Subcutaneous abdominal adipose tissue (tissue), 5 donors: ENCODE measurements at regions not wholly inside any gene's neighbourhood (a gene's known extent, or its start where the extent isn't known, plus 50 kb on each side); places are given as distances from the start of the nearest gene placed in this dataset.

Source experiments
- H3K27ac ChIP-seq: one replicate; pipeline ENCODE4 v1.7.0; 2013; ENCODE audit warnings: low read depth, mild to moderate bottlenecking, inconsistent platforms, low read length, moderate library complexity
- H3K27me3 ChIP-seq, 5 donors: one replicate each; pipeline ENCODE4 v1.7.0; 2013; ENCODE audit warnings: low read length in 5 of 5, inconsistent platforms in 1 of 5; ENCODE audit not compliant: control insufficient read depth in 5 of 5, insufficient read depth in 4 of 5
- H3K36me3 ChIP-seq, 5 donors: one replicate each; pipeline ENCODE4 v1.7.0; 2013; ENCODE audit warnings: low read length in 5 of 5; ENCODE audit not compliant: control insufficient read depth in 5 of 5, insufficient read depth in 5 of 5
- H3K4me1 ChIP-seq, 5 donors: one replicate each; pipeline ENCODE4 v1.7.0; 2013; ENCODE audit warnings: low read length in 5 of 5, mild to moderate bottlenecking in 3 of 5, moderate library complexity in 1 of 5; ENCODE audit not compliant: control insufficient read depth in 5 of 5, insufficient read depth in 5 of 5
- H3K4me3 ChIP-seq, 5 donors: one replicate each; pipeline ENCODE4 v1.7.0; 2013; ENCODE audit warnings: low read length in 5 of 5, low read depth in 1 of 5
- H3K9ac ChIP-seq, 5 donors: one replicate each; pipeline ENCODE4 v1.7.0; 2013; ENCODE audit warnings: low read length in 5 of 5, mild to moderate bottlenecking in 4 of 5, moderate library complexity in 3 of 5
- H3K9me3 ChIP-seq, 5 donors: one replicate each; pipeline ENCODE4 v1.7.0; 2013; ENCODE audit warnings: low read length in 5 of 5; ENCODE audit not compliant: control insufficient read depth in 5 of 5
- donor health status: healthy.
- donor health status: healthy.
- donor health status: healthy.
- donor health status: healthy.
- donor health status: healthy.

DNA sequence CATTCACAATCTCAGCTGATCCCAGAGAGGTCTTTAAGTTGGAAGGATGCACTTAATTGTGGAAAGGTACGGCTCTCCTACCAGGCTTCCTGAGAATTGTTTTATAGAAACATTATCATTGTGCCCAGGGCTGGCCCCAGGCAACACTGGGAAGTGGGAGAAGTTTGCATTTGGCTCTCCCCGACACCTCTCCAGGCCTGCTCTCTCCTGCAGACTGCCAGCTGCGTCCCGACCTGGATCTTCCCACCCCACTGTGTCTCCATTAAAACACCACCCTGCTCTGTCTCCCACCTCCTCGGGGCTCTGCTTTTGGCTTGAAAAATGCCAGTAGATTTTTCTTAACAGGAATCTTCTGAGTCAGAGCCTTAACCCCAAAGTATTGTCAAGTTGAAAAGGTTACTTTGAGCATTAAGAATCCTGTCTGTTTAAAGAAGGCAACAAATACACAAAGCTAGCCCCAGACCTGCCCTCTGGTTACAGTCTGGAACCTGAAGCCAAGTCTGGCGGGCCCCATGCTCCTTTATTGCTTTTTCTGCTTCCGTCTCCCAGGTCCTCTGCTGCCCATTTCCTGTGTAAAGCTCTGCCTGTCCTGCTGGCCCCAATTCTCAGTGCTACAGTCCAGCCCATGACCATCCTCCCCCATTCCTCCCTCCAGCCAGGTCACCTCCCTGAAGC is 530.2 kb downstream of the SOX6 start:
- H3K4me1 ChIP-seq: peaks cover 0 to 32% (median 3%) of the 10 kb centered on the region in 5 donors
- H3K36me3 ChIP-seq: no peaks in the 10 kb centered on the region
- H3K27me3 ChIP-seq: no peaks in the 10 kb centered on the region
- no peak overlapping the region for H3K27ac ChIP-seq
- H3K4me3 ChIP-seq: no peak overlapping the region
- H3K9ac ChIP-seq: no peak overlapping the region
- no peaks in the 10 kb centered on the region for H3K9me3 ChIP-seq

- H3K27ac ChIP-seq: no peak overlapping the region
- no peaks in the 10 kb centered on the region for H3K36me3 ChIP-seq
- H3K4me3 ChIP-seq: no peak overlapping the region
- H3K9ac ChIP-seq: no peak overlapping the region
- H3K4me1 ChIP-seq: peaks cover 0 to 32% (median 3%) of the 10 kb centered on the region in 5 donors
- no peaks in the 10 kb centered on the region for H3K9me3 ChIP-seq
- H3K27me3 ChIP-seq: no peaks in the 10 kb centered on the region
Observed at GRCh38 chr11:15826826-15827225, 529.5 kb downstream of the SOX6 start.

DNA sequence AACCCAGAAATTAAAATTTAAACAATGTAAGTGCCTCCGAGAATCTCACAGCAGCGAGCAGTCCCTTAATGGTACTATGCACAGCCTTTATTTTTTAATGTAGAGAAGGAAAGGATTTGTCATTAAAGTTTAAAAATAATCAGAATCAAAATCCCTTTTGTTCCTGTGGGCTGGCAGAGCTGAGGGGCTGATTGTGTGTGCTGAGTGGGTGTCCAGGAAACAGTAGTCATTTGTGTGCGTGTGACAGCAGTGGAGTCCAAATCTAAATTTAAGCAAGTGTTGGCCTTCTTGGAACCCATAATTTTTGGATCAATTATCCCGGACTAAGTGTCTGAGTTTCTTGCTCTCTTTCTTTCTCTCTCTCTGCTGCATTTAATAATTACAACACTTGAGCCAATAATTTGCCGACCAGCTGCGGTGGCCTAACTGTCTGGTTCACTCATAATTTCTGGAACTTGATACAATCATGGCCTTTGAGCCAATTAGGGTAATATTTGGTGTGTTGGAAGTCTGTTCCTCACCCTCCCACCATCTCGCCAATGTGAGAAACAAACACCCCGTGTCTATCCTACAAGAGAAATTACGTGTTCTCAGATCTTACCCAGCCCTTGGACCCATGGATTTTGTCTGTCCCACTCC is 528.0 kb downstream of the SOX6 start:
- Histone ChIP-seq H3K9me3 (no peaks in the 10 kb centered on the region), H3K4me1 (peaks cover 0 to 32% (median 3%) of the 10 kb centered on the region in 5 donors), H3K27ac (no peak overlapping the region)

DNA sequence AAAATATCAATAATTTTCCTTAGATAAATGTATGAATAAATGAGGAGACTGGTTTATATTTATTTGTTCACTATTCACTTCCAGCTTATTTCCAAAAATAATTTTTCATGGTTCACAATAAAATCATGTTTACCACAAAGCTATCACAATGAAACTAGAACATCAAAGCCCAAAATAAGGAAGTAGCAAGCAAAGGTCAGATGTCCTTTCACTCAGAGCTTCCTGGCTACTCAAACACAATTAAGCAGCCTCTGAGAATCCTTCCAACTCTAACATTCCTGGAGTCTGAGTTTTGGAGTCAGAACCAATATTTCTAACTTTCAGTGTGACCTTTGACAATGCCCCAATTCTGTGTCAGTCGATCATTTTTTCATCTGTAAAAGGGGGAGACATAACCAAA is 527.0 kb downstream of the SOX6 start:
- Histone ChIP-seq H3K9me3 (no peaks in the 10 kb centered on the region), H3K4me1 (peaks cover 0 to 32% (median 3%) of the 10 kb centered on the region in 5 donors), H3K27me3 (no peaks in the 10 kb centered on the region), H3K9ac (no peak overlapping the region), H3K4me3 (no peak overlapping the region), H3K36me3 (no peaks in the 10 kb centered on the region), H3K27ac (no peak overlapping the region)

More for the DNA sequence above, 528.0 kb downstream of the SOX6 start:
- Histone ChIP-seq H3K27me3 (no peaks in the 10 kb centered on the region), H3K4me3 (no peak overlapping the region), H3K36me3 (no peaks in the 10 kb centered on the region), H3K9ac (no peak overlapping the region)

DNA sequence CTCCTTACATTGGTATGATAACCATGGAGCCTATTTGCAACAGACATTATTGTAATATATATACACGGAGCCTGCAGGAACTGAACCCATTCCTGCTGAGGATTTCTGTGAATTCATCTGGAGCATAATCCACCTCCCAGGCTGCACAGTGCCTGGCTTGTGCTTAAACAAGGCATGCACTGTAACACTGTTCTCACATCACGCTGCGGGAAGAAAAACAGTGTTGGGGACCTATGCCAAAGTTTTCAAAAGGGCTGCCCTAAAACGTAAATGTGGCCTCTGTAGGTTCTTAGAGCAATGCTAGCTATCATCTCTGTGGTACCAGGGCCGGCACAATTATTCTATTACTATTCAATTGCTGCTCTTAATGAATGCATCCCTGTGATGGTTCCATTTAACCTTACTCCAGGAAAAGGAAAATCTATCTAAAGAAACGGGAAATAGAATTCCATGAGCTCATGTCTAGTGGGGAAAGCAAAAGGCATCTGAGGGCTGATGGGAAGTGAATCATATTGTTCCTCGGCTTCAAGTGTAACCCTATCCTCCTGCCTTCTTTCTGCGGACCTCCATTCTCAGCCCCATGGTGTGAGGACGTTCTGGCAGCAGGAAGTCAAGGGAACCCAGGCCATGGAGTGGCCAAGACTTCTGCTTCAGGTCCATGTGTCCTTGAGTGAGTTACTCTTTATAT is 525.5 kb downstream of the SOX6 start:
- Histone ChIP-seq H3K4me3 (no peak overlapping the region), H3K27me3 (no peaks in the 10 kb centered on the region), H3K9ac (no peak overlapping the region), H3K4me1 (peaks cover 0 to 35% (median 3%) of the 10 kb centered on the region in 5 donors), H3K27ac (no peak overlapping the region), H3K36me3 (no peaks in the 10 kb centered on the region), H3K9me3 (no peaks in the 10 kb centered on the region)

GRCh38 chr11:15835788-15836411 is 520.4 kb downstream of the SOX6 start:
- peaks cover 0 to 5% (median 0%) of the 10 kb centered on the region in 5 donors for H3K4me1 ChIP-seq
- no peak overlapping the region for H3K27ac ChIP-seq

GRCh38 chr11:15836795-15837194 is 519.6 kb downstream of the SOX6 start:
- Histone ChIP-seq H3K9me3 (no peaks in the 10 kb centered on the region), H3K9ac (no peak overlapping the region), H3K27me3 (no peaks in the 10 kb centered on the region), H3K27ac (no peak overlapping the region), H3K4me3 (no peak overlapping the region), H3K36me3 (no peaks in the 10 kb centered on the region), H3K4me1 (peaks cover 0 to 3% (median 0%) of the 10 kb centered on the region in 5 donors)

More at GRCh38 chr11:15835788-15836411, 520.4 kb downstream of the SOX6 start:
- Histone ChIP-seq H3K27me3 (no peaks in the 10 kb centered on the region), H3K9ac (no peak overlapping the region), H3K9me3 (no peaks in the 10 kb centered on the region), H3K36me3 (no peaks in the 10 kb centered on the region), H3K4me3 (no peak overlapping the region)

DNA sequence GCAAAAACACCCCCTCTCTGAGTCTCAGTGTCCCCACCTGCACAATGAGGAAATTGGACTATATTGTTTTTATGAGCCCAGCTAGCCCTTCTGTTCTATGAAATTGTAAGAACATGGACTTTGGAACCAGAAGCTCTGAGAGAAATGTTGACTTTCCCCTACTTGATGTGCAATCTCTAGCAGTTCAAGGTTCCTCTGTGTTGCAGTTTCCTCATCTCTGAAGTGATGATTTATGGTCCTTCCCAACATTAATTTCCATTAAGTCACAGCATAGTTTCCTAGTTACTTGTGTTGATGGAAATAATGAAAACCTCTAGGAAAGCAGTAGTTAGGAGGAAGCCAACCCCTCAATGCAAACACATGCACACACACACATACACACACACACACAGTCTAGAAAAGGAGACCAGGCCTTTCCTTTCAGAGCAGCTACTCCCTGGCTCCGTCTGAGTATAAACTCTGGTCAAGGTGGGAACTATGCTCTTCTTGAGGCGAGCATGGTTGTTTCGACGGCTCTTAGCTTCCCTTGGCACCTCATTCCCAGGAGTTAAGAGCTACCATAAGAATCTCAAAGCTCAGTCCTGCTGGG is 518.4 kb downstream of the SOX6 start:
- H3K27me3 ChIP-seq: no peaks in the 10 kb centered on the region
- no peaks in the 10 kb centered on the region for H3K36me3 ChIP-seq
- H3K9ac ChIP-seq: no peak overlapping the region
- no peaks in the 10 kb centered on the region for H3K9me3 ChIP-seq
- peaks cover 0 to 9% (median 0%) of the 10 kb centered on the region in 5 donors for H3K4me1 ChIP-seq
- no peak overlapping the region for H3K4me3 ChIP-seq
- no peak overlapping the region for H3K27ac ChIP-seq

- Histone ChIP-seq H3K9me3 (no peaks in the 10 kb centered on the region), H3K27me3 (no peaks in the 10 kb centered on the region), H3K9ac (no peak overlapping the region), H3K4me3 (no peak overlapping the region), H3K27ac (no peak overlapping the region), H3K4me1 (peaks cover 0 to 15% (median 0%) of the 10 kb centered on the region in 5 donors), H3K36me3 (no peaks in the 10 kb centered on the region)
Observed at GRCh38 chr11:15839061-15839460, 517.3 kb downstream of the SOX6 start.
